HepG2 (cell line): ENCODE measurements at regions not wholly inside any gene's neighbourhood (a gene's known extent, or its start where the extent isn't known, plus 50 kb on each side); places are given as distances from the start of the nearest gene placed in this dataset.
A peak's percentile ranks its signal among the peaks of the same experiment; 100 is the strongest.

Experiments used
- ARID2 ChIP-seq: sonication (generic); formaldehyde crosslinking; IDR thresholded peaks from 2 replicates; pipeline ENCODE4 v1.8.1; 2022; ENCODE audit warnings: mild to moderate bottlenecking, missing genetic modification reagents, borderline replicate concordance
- EEA1 ChIP-seq: sonication (generic); formaldehyde crosslinking; IDR thresholded peaks from 2 replicates; pipeline ENCODE4 v1.5.1; 2020; ENCODE audit warnings: mild to moderate bottlenecking, missing genetic modification reagents, borderline replicate concordance
- JARID2 ChIP-seq: sonication (generic); formaldehyde crosslinking; IDR thresholded peaks from 2 replicates; pipeline ENCODE4 v1.8.1; 2023; ENCODE audit warnings: missing genetic modification reagents, inconsistent platforms; ENCODE audit not compliant: insufficient replicate concordance
- NFKB2 ChIP-seq: sonication (generic); formaldehyde crosslinking; IDR thresholded peaks from 2 replicates; pipeline ENCODE4 v1.4.0; 2020; ENCODE audit warnings: missing genetic modification reagents, borderline replicate concordance
- PBX2 ChIP-seq: IDR thresholded peaks from 2 replicates; pipeline ENCODE4 v1.6.1; 2016; ENCODE audit warnings: control low read depth
- SCMH1 ChIP-seq: sonication (generic); formaldehyde crosslinking; IDR thresholded peaks from 2 replicates; pipeline ENCODE4 v1.9.0; 2021; ENCODE audit warnings: missing genetic modification reagents, mild to moderate bottlenecking, borderline replicate concordance
- TMF1 ChIP-seq: sonication (generic); formaldehyde crosslinking; IDR thresholded peaks from 2 replicates; pipeline ENCODE4 v1.8.1; 2022; ENCODE audit warnings: low read depth, missing genetic modification reagents
- ZKSCAN5 ChIP-seq: sonication (generic); formaldehyde crosslinking; IDR thresholded peaks from 2 replicates; pipeline ENCODE4 v1.5.1; 2020; ENCODE audit warnings: mild to moderate bottlenecking, missing genetic modification reagents
- ZNF550 ChIP-seq: sonication (generic); formaldehyde crosslinking; IDR thresholded peaks from 2 replicates; pipeline ENCODE4 v1.4.0; 2020; ENCODE audit warnings: mild to moderate bottlenecking, missing genetic modification reagents, borderline replicate concordance
- ZNF703 ChIP-seq: sonication (generic); formaldehyde crosslinking; IDR thresholded peaks from 2 replicates; pipeline ENCODE4 v1.5.1; 2020; ENCODE audit warnings: missing genetic modification reagents, mild to moderate bottlenecking, moderate library complexity, borderline replicate concordance
- ZSCAN5A ChIP-seq: sonication (generic); formaldehyde crosslinking; IDR thresholded peaks from 2 replicates; pipeline ENCODE4 v1.8.0; 2022; ENCODE audit warnings: mild to moderate bottlenecking, missing genetic modification reagents, borderline replicate concordance
- TF ChIP-seq, protein P1 (sequence below): sonication (generic); formaldehyde crosslinking; IDR thresholded peaks from 2 replicates; pipeline ENCODE4 v1.5.0; 2020; ENCODE audit warnings: mild to moderate bottlenecking, missing genetic modification reagents, borderline replicate concordance
- TF ChIP-seq, protein P2 (sequence below): sonication (generic); formaldehyde crosslinking; IDR thresholded peaks from 2 replicates; pipeline ENCODE4 v1.5.1; 2020; ENCODE audit warnings: missing genetic modification reagents, mild to moderate bottlenecking, borderline replicate concordance
- TF ChIP-seq, protein P3 (sequence below): sonication (generic); formaldehyde crosslinking; IDR thresholded peaks from 2 replicates; pipeline ENCODE4 v1.4.0; 2020; ENCODE audit warnings: missing genetic modification reagents

DNA sequence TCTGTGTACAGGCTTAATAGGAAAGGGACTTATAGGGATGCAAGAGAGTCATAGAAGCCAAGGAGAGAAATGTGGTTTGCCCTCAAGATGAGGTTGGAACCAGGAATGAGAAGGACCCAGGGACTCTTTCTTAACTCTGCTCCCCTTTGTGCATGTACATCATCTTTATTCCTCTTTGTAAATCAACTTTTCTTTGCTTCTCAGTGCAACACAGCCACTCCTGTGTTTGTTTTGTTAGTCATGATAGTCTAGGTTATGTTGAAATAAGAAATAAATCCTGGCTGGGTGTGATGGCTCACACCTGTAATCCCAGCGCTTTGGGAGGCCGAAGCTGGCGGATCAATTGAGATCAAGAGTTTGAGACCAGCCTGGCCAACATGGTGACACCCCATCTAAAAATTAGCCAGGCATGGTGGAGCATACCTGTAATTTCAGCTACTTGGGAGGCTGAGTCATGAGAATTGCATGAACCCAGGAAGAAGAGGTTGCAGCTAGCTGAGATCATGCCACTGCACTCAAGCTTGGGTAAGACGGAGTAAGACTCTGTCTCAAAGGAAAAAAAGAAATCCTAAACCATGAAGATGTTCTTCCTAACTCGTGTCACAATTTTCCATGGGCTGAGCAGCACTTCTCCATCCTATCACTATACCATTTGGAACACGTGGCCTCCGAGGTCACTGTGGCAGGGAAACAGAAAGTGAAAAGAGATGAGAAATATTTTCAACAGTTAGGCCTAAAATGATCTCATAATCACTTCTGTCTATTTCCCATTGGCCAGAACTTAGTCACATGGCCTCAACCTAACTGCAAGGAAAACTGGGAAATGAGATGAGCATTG lies 73.0 kb upstream of the TMEM17 start (continued):
- TF ChIP-seq, protein P1, sequence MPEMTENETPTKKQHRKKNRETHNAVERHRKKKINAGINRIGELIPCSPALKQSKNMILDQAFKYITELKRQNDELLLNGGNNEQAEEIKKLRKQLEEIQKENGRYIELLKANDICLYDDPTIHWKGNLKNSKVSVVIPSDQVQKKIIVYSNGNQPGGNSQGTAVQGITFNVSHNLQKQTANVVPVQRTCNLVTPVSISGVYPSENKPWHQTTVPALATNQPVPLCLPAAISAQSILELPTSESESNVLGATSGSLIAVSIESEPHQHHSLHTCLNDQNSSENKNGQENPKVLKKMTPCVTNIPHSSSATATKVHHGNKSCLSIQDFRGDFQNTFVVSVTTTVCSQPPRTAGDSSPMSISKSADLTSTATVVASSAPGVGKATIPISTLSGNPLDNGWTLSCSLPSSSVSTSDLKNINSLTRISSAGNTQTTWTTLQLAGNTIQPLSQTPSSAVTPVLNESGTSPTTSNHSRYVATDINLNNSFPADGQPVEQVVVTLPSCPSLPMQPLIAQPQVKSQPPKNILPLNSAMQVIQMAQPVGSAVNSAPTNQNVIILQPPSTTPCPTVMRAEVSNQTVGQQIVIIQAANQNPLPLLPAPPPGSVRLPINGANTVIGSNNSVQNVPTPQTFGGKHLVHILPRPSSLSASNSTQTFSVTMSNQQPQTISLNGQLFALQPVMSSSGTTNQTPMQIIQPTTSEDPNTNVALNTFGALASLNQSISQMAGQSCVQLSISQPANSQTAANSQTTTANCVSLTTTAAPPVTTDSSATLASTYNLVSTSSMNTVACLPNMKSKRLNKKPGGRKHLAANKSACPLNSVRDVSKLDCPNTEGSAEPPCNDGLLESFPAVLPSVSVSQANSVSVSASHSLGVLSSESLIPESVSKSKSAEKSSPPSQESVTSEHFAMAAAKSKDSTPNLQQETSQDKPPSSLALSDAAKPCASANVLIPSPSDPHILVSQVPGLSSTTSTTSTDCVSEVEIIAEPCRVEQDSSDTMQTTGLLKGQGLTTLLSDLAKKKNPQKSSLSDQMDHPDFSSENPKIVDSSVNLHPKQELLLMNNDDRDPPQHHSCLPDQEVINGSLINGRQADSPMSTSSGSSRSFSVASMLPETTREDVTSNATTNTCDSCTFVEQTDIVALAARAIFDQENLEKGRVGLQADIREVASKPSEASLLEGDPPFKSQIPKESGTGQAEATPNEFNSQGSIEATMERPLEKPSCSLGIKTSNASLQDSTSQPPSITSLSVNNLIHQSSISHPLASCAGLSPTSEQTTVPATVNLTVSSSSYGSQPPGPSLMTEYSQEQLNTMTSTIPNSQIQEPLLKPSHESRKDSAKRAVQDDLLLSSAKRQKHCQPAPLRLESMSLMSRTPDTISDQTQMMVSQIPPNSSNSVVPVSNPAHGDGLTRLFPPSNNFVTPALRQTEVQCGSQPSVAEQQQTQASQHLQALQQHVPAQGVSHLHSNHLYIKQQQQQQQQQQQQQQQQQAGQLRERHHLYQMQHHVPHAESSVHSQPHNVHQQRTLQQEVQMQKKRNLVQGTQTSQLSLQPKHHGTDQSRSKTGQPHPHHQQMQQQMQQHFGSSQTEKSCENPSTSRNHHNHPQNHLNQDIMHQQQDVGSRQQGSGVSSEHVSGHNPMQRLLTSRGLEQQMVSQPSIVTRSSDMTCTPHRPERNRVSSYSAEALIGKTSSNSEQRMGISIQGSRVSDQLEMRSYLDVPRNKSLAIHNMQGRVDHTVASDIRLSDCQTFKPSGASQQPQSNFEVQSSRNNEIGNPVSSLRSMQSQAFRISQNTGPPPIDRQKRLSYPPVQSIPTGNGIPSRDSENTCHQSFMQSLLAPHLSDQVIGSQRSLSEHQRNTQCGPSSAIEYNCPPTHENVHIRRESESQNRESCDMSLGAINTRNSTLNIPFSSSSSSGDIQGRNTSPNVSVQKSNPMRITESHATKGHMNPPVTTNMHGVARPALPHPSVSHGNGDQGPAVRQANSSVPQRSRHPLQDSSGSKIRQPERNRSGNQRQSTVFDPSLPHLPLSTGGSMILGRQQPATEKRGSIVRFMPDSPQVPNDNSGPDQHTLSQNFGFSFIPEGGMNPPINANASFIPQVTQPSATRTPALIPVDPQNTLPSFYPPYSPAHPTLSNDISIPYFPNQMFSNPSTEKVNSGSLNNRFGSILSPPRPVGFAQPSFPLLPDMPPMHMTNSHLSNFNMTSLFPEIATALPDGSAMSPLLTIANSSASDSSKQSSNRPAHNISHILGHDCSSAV (CRISPR knock-in tag) = no peak
- TF ChIP-seq PBX2 = no peak
- TF ChIP-seq, protein P2, sequence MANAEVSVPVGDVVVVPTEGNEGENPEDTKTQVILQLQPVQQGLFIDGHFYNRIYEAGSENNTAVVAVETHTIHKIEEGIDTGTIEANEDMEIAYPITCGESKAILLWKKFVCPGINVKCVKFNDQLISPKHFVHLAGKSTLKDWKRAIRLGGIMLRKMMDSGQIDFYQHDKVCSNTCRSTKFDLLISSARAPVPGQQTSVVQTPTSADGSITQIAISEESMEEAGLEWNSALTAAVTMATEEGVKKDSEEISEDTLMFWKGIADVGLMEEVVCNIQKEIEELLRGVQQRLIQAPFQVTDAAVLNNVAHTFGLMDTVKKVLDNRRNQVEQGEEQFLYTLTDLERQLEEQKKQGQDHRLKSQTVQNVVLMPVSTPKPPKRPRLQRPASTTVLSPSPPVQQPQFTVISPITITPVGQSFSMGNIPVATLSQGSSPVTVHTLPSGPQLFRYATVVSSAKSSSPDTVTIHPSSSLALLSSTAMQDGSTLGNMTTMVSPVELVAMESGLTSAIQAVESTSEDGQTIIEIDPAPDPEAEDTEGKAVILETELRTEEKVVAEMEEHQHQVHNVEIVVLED (CRISPR knock-in tag) = no peak
- TF ChIP-seq ZSCAN5A (CRISPR knock-in tag) = no peak
- no peak for TF ChIP-seq SCMH1 (CRISPR knock-in tag)
- peak; percentile 32 for TF ChIP-seq JARID2 (CRISPR knock-in tag)
- TF ChIP-seq ZNF550 (CRISPR knock-in tag) = no peak
- TF ChIP-seq ZKSCAN5 = no peak
- TF ChIP-seq EEA1 = no peak
- no peak for TF ChIP-seq ARID2 (CRISPR knock-in tag)
- no peak for TF ChIP-seq NFKB2 (CRISPR knock-in tag)
- TF ChIP-seq ZNF703 (CRISPR knock-in tag) = no peak
- TF ChIP-seq, protein P3, sequence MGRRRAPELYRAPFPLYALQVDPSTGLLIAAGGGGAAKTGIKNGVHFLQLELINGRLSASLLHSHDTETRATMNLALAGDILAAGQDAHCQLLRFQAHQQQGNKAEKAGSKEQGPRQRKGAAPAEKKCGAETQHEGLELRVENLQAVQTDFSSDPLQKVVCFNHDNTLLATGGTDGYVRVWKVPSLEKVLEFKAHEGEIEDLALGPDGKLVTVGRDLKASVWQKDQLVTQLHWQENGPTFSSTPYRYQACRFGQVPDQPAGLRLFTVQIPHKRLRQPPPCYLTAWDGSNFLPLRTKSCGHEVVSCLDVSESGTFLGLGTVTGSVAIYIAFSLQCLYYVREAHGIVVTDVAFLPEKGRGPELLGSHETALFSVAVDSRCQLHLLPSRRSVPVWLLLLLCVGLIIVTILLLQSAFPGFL (CRISPR knock-in tag) = no peak
- no peak for TF ChIP-seq TMF1 (CRISPR knock-in tag)
